ENCODE measurements at regions not wholly inside any gene's neighbourhood (a gene's known extent, or its start where the extent isn't known, plus 50 kb on each side); places are given as distances from the start of the nearest gene placed in this dataset.

DNA sequence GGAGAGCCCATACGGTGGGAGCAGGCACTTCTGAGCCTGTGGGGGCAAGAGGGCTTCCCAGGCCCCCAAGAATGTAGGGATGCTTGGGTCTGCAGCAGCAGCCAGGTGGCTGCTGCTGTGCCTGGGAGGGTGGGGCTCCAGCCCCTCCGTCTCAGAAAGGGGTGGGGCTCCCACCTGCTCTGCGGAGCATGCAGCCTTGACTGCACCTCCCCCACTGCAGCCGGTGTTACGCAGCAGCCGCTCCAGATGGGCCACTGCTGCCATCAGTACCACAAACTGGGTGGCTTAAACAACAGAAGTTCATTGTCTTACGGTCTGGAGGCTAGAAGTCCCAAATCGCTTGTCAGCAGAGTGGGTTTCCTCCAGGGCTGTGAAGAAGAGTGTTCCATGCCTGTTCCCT is 365.5 kb downstream of the TMEM38B start:
- TF ChIP-seq, protein P1, sequence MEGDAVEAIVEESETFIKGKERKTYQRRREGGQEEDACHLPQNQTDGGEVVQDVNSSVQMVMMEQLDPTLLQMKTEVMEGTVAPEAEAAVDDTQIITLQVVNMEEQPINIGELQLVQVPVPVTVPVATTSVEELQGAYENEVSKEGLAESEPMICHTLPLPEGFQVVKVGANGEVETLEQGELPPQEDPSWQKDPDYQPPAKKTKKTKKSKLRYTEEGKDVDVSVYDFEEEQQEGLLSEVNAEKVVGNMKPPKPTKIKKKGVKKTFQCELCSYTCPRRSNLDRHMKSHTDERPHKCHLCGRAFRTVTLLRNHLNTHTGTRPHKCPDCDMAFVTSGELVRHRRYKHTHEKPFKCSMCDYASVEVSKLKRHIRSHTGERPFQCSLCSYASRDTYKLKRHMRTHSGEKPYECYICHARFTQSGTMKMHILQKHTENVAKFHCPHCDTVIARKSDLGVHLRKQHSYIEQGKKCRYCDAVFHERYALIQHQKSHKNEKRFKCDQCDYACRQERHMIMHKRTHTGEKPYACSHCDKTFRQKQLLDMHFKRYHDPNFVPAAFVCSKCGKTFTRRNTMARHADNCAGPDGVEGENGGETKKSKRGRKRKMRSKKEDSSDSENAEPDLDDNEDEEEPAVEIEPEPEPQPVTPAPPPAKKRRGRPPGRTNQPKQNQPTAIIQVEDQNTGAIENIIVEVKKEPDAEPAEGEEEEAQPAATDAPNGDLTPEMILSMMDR (IDR thresholded peaks at IDR 0.05), result no peak
- no peak for TF ChIP-seq POLR2AphosphoS5 (IDR thresholded peaks at IDR 0.05)
